ENCODE measurements at regions not wholly inside any gene's neighbourhood (a gene's known extent, or its start where the extent isn't known, plus 50 kb on each side); places are given as distances from the start of the nearest gene placed in this dataset.

- peak; percentile 39 for DNase-seq (ENCODE audit: low spot score)
Observed at GRCh38 chr3:115325539-115325938, 178.5 kb upstream of the ZBTB20 start.

DNA sequence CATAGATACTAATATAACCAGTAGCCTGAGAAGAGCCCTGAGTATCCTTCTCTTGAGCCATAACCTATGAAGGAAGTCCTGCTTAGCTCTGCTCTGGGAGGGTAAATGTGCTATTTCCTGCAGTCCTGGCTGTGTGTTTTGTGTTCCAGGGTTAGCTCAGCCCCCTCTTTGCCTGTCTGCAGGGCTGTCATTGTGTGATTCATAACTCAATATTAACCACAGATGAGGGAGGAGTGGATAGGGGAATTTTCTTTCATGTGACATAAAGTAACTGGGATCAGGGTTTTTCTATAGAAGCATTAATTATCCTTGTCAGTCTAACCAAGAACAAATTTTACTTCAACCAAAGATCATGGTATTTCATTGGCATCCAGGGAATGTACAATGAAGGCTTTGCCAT is 183.3 kb upstream of the ZBTB20 start:
- DNase-seq (ENCODE audit: low spot score), result peak; percentile 9

GRCh38 chr3:115332998-115333397 is 185.9 kb upstream of the ZBTB20 start:
- no peak for DNase-seq (ENCODE audit: low spot score)

DNA sequence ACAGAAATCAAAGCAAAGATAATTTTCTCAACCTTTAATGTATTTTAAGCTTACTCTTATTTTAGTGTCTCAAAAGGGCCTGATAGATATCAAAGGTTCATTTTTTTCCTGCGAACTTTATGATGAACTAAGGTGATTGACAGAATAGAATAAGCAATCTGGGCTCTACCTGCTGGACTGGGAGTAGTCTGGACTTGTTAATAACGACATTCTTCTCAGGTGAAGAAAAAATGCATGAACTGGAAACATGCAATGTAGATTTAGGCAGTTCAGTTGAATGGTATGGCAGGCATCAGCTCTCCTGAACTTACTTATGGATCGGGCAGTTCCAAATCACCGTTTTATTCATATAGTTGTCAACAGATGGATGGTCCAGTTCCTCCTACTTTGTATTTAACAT is 189.7 kb upstream of the ZBTB20 start:
- no peak for DNase-seq (ENCODE audit: low spot score)

DNA sequence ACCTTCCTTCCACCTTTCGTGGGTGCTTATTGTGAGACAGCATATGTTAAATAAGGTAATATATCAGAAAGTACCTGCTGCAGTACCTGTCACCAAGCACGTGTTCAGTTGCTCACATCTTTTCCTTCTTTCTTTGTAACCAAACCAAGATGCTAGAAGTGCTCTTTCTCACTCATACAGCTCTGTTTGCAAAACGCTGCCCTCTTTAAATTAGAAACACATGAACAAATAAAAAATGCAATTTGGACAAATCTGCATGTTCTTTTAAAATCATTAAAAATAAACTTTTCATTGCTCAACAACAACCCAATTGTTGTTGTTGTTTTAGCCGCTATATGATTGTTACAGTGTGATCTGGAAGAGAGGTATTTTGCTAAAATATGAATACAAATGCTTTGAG is 193.5 kb upstream of the ZBTB20 start:
- no peak for DNase-seq (ENCODE audit: low spot score)

GRCh38 chr3:115341208-115341607 is 194.1 kb upstream of the ZBTB20 start:
- DNase-seq (ENCODE audit: low spot score), result no peak

DNA sequence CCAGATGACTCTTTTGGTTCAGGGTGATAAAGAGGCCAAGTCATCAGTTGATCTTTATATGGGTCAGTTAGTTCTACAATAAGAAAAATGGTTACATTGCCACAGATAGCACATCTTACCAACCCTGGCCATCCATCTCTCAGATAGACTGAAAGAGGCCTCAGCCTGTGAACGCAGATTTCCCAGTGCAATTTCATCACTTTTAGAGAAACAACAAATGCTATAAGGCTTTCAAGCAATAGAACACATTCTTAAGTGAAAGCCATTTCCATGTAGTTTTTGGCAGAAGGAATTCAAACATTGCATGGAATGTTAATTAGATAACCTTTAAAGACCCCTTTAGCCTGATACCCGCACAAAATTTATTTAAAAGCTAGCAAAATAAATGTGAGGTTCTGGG is 200.6 kb upstream of the ZBTB20 start:
- DNase-seq (ENCODE audit: low spot score), result peak; percentile 39

DNA sequence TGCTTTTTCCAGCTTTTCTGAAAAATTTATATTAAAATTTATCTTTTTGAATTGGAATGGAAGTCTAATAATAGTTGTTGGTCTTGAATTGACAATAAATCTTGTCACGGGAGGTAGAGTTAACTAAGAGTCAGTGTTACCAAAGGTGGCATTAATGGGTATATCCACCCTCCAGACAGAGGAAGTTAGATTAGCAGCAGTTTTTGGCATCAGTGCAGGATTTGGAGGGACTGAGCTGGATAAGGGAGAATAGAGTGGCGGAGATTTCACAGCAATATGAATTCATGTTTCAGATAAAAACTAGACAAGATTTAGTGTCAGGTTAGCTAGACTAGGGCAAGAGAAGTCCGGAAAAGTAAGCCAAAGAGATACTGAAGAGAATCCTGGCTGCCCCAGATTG is 201.3 kb upstream of the ZBTB20 start:
- peak; percentile 62 for DNase-seq (ENCODE audit: low spot score)

DNA sequence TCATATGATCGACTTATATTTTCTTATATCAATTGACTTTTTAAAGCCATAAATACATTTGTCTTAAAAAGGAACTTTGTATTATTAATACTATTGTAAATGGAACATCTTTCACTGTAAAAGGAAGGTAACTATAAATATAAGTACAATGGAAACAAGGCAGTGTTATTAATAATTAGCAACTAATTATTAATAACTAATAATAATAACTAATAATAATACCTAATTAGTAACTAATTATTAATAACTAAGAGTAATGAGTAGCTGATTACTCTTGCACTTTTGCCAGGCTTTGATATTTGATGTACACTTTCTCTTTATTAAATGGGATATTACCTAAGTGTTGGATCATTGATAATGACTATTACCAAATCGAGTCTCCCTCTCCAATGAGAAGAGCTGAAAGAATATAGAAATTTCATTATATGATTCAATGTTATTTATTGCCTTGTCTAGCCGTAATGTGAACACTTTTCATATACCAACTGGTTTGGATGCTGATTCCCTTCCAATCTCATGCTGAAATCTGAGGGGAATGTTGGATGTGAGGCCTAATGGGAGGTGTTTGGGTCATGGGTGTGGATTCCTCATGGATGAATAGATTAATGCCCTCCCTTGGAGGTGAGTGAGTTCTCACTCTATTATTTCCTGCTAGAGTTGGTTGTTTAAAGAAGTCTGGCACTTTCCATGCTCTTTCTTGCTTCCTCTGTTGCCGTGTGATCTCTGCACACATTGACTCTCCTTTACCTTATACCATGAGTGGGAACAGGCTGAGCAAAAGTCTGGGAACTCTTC is 202.1 kb upstream of the ZBTB20 start:
- DNase-seq (ENCODE audit: low spot score), result no peak

DNA sequence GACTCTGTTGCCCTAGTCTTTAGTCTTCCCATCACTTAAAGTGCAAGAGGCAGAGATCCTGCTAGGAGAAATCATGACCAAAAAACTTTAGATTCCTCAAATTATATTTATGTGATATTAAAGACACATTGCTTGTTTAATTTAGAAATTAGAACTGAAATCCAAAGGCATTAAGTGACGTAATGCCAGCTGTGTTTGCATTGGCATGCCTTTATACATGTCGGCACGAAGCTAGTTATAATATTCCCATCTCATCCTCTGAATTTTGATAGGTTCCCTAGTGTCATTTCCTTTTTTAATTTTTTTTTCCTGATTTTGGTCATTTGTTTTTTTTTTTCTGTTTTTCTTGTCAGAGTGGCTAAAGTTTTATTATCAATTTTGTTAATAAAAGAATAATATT is 203.5 kb upstream of the ZBTB20 start:
- DNase-seq (ENCODE audit: low spot score), result no peak

- DNase-seq (ENCODE audit: low spot score), result no peak
Observed at GRCh38 chr3:115351193-115351592, 204.1 kb upstream of the ZBTB20 start.

- no peak for DNase-seq (ENCODE audit: low spot score)
Observed at GRCh38 chr3:115354010-115354409, 206.9 kb upstream of the ZBTB20 start.

- no peak for DNase-seq (ENCODE audit: low spot score)
Observed at GRCh38 chr3:115357456-115357855, 210.4 kb upstream of the ZBTB20 start.

GRCh38 chr3:115359536-115359935 is 212.4 kb upstream of the ZBTB20 start:
- peak; percentile 60 for DNase-seq (ENCODE audit: low spot score)

GRCh38 chr3:115361806-115362205 is 214.7 kb upstream of the ZBTB20 start:
- no peak for DNase-seq (ENCODE audit: low spot score)

GRCh38 chr3:115363071-115363470 is 216.0 kb upstream of the ZBTB20 start:
- DNase-seq (ENCODE audit: low spot score), result no peak

DNA sequence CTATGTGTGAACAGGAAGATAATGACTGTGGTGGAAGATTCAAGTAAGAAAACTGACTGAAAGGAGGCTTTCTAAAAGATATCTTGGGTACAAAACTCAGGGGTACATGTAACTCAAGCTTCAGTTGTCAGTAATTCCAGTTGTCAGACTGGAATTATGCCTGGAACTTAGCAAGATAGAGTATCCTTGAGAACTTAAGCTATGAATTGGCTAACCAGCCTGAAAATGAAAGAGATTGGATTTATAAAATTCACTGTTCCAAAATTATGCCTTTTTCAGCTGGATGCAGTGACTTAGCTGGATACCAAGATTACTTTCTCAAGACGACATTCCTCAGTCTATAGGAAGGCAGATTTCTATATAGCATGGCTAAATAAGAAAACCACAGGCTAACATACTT is 221.9 kb upstream of the ZBTB20 start:
- DNase-seq (ENCODE audit: low spot score), result peak; percentile 92

- DNase-seq (ENCODE audit: low spot score), result no peak
Observed at GRCh38 chr3:115375362-115375761, 228.3 kb upstream of the ZBTB20 start.

- DNase-seq (ENCODE audit: low spot score), result no peak
Observed at GRCh38 chr3:115380883-115381572, 233.9 kb upstream of the ZBTB20 start.

GRCh38 chr3:115381573-115381912 is 234.5 kb upstream of the ZBTB20 start:
- peak; percentile 47 for DNase-seq (ENCODE audit: low spot score)

- no peak for DNase-seq (ENCODE audit: low spot score)
Observed at GRCh38 chr3:115381931-115382330, 234.8 kb upstream of the ZBTB20 start.

- DNase-seq (ENCODE audit: low spot score), result no peak
Observed at GRCh38 chr3:115384381-115384780, 237.3 kb upstream of the ZBTB20 start.

Measured in umbilical cord (tissue), 1 donor.